Bronchial epithelial cell (primary cell): ENCODE measurements at regions not wholly inside any gene's neighbourhood (a gene's known extent, or its start where the extent isn't known, plus 50 kb on each side); places are given as distances from the start of the nearest gene placed in this dataset.

Experiments used
- DNase-seq: peaks from one replicate; pipeline ENCODE4 v3.0.0-alpha.2; 2010; ENCODE audit warnings: low read depth
- FAIRE-seq: peaks from 2 replicates; lab custom pipeline; 2011; peaks lifted over from hg19 to GRCh38; lab: Jason Lieb, UNC
- H3K27me3 ChIP-seq: 2 replicates; pipeline ENCODE4 v1.5.1; 2011; ENCODE audit warnings: low read length; ENCODE audit not compliant: control insufficient read depth, insufficient read depth
- H3K36me3 ChIP-seq: 2 replicates; pipeline ENCODE4 v1.5.1; 2011; ENCODE audit warnings: low read length; ENCODE audit not compliant: control insufficient read depth, insufficient read depth
- H3K4me3 ChIP-seq: 2 replicates; pipeline ENCODE4 v1.5.1; 2011; ENCODE audit warnings: mild to moderate bottlenecking, low read depth, low read length, control low read depth
- TF ChIP-seq, protein P1 (sequence below): IDR thresholded peaks from 2 replicates; pipeline ENCODE4 v1.5.1; 2011; ENCODE audit warnings: mild to moderate bottlenecking, moderate library complexity, low read length, control low read depth, inconsistent platforms; ENCODE audit not compliant: insufficient read depth, severe bottlenecking

DNA sequence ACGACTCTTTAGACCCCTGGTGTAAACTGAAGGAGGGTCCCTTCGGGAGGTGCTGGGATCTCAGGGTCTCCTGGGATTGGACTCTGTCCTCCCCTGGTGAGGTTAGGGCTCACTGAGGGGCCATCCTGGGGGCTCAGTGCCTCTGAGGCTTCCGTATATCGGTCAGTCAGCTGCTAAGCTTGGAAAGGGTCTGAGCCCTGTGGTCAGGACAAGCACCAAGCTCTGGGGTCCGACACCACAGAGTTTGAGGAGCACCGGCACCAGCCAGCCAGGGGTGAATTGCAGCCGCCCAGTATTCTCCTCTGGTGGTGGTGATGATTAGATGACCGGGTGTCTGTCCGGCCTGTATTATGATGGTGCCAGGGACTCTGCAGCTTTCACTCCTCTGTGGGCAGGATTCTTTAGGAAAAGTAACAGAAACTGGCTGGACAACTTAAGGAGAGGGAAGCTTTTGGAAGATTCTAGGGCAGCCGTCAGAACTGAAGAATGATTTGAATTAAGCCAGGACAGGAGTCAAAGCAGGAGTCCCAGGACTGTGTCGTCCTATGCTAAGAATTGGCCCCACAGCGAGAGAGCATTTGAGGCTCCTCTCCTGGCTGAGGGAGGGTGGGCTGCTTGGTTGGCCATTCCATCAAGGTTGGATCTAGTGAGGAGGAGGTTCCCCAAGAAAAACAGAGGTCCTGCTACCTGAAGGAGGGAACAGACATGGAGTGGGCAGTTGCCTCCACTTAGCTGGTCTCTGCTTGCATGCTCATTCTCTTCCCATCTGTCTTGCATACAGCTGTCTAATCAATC, 158.6 kb upstream of the HS6ST1 start:
- TF ChIP-seq, protein P1, sequence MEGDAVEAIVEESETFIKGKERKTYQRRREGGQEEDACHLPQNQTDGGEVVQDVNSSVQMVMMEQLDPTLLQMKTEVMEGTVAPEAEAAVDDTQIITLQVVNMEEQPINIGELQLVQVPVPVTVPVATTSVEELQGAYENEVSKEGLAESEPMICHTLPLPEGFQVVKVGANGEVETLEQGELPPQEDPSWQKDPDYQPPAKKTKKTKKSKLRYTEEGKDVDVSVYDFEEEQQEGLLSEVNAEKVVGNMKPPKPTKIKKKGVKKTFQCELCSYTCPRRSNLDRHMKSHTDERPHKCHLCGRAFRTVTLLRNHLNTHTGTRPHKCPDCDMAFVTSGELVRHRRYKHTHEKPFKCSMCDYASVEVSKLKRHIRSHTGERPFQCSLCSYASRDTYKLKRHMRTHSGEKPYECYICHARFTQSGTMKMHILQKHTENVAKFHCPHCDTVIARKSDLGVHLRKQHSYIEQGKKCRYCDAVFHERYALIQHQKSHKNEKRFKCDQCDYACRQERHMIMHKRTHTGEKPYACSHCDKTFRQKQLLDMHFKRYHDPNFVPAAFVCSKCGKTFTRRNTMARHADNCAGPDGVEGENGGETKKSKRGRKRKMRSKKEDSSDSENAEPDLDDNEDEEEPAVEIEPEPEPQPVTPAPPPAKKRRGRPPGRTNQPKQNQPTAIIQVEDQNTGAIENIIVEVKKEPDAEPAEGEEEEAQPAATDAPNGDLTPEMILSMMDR: no peak
- no peaks in the 10 kb centered on the region for H3K36me3 ChIP-seq
- DNase-seq (no peak), FAIRE-seq (no peak)
- H3K4me3 ChIP-seq: no peak overlapping the region
- H3K27me3 ChIP-seq: no peaks in the 10 kb centered on the region

DNA sequence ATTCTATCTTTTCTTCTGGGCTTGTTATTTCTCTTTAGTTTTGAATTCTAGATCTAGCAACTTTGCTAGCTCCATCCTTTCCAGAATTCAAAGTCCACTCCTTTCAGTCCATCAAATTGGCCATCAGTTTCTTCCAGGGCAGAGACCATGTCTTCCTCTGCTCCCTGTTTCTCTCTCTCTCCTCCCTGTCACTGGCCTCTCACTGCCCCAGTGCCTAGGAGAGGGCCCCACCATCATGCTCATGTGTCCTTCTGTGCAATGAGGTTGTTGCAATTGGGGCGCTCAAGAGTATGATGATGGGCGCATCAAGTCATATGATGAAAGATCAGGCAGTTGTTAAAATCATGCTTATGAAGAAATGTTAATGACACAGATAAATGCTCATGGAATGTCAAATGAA, 159.2 kb upstream of the HS6ST1 start:
- FAIRE-seq (no peak), DNase-seq (no peak)
- no peak overlapping the region for H3K4me3 ChIP-seq

DNA sequence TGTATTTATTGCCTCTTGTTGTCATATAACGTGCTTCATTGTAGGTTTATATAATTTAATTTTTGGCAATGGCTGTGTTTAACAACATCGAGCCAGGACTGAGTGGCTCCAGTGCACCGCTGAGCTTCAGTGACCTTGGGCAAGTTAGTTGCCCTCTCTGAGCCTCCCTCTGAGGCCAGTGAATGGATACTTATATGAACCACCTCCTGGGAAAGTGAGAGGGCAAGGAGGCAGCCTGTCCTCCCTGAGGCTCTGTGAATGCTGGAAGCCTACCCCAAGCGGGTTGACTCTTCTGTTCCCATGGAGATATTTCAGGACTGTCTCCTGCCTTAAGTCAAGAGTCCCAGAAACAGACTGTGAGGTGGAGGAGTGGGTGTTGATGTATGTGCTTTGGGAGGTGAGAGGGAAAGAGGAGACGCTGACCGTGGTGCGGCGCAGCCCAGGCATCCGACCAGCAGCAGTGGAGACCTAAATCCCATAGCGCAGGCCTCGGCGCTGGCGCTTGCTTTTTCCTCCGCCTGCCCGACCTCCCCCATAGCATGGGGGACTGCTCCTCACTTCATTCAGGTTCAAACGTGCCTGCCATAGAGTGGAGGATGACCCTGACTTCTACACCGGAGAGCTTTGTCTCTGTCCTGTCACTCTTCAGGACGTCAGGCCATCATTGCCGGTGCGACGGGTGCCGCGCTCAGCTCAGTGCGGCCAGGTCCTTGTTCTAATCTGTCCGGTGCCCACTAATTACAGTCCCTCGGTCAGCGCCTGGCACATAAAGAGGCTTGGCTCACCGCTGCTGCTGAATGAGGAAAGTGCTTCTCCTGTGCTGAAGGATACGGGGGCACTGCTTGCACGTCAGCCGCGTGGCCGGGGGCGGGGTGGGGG, 167.3 kb upstream of the HS6ST1 start:
- no peak for DNase-seq
- Histone ChIP-seq H3K27me3 (no peaks in the 10 kb centered on the region), H3K4me3 (no peak overlapping the region), H3K36me3 (no peaks in the 10 kb centered on the region)
- FAIRE-seq: no peak
- TF ChIP-seq, protein P1: no peak

More for the DNA sequence above, 159.2 kb upstream of the HS6ST1 start:
- H3K36me3 ChIP-seq: no peaks in the 10 kb centered on the region
- TF ChIP-seq, protein P1: no peak
- no peaks in the 10 kb centered on the region for H3K27me3 ChIP-seq

DNA sequence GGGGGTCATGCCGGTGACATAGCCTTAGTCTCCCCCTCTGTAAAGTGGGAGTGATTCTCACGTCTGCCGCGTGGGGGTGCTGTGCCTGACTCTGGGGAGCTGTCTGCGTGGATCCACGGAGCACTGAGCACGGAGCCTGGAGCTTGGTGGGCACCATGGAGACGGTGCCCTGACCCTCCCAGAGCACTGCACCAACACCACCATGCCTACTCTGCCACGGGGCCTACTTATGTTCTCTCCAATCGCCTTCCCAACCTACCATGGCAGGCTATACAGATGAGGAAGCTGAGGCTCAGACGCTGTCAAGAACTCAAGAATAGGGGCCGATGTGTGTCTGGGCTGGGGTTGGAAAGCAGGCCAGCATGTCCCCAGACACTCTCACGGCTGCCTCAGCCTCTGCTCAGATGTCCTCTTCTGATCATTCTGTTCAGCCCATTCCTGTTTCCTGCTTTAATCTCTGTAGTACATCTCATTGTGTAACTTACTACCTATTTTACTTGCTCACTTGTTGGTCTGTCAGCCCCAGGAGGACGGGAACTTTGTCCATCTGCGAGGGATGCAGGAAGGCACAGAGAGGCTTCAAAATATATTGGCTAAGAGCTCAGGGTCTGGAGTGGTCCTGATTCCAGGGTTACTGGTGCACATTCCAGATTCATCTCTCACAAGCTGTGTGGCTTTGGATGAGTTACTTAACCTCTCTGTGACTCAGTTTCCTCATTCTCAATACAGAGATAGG, 168.1 kb upstream of the HS6ST1 start:
- no peak for DNase-seq
- no peaks in the 10 kb centered on the region for H3K36me3 ChIP-seq
- TF ChIP-seq, protein P1: no peak
- no peaks in the 10 kb centered on the region for H3K27me3 ChIP-seq
- H3K4me3 ChIP-seq: no peak overlapping the region
- peak; percentile 28 for FAIRE-seq

DNA sequence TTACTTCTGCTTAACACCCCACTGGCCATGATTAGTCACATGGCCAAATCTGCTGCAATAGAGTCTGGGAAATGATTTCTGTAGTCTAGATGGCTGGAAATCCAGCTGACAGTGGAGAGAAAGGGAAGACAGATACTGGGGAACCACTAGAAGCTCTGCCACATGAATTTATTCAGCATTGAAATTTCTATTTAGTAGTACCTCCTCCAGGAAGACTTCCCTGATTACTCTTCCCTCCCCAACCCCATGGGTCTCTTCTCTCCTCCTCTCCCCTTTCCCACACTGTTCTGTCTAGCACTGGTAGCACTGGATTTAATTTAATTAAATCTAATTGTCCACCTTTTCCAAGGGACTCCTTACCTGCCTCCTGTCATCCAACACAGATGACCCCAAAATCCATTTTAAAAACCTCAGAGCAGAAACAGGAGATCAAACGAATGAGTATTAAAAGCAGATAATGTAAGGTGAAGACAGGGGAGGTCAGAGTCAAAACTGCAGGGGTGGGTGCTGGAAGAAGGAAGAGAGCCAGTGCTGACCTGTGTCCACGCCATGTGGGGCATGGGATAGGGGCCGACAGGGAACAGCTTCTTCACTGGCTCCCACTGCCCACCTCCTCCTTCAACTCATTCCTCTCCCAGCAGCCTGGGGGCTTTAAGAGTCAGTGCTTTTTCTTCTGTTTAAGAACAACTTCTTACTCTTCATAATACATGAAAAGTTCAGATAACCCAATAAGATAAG, 169.2 kb upstream of the HS6ST1 start:
- no peak for FAIRE-seq
- TF ChIP-seq, protein P1: no peak
- H3K4me3 ChIP-seq: no peak overlapping the region

More for the DNA sequence above, 169.2 kb upstream of the HS6ST1 start:
- no peak for DNase-seq
- Histone ChIP-seq H3K27me3 (no peaks in the 10 kb centered on the region), H3K36me3 (no peaks in the 10 kb centered on the region)
